Thyroid gland (tissue), 4 donors: ENCODE measurements at regions not wholly inside any gene's neighbourhood (a gene's known extent, or its start where the extent isn't known, plus 50 kb on each side); places are given as distances from the start of the nearest gene placed in this dataset.

ENCODE experiments used
- POLR2A ChIP-seq, 2 donors: fragments of 450-650 bp; IDR thresholded peaks; one replicate each; pipeline ENCODE4 v1.6.1; 2017; ENCODE audit warnings: antibody characterized with exemption in 2 of 2, mild to moderate bottlenecking in 2 of 2, moderate library complexity in 1 of 2
- TF ChIP-seq, protein P1 (sequence below), 6 experiments: fragments of 200-600 bp in 3 of 6; fragments of 450-650 bp in 3 of 6; sonication (generic) in 3 of 6; IDR thresholded peaks; one replicate each; pipeline ENCODE4 v1.5.1; 2016 to 2019; ENCODE audit warnings: antibody characterized with exemption in 6 of 6, mild to moderate bottlenecking in 2 of 6, inconsistent platforms in 1 of 6, moderate library complexity in 1 of 6

DNA sequence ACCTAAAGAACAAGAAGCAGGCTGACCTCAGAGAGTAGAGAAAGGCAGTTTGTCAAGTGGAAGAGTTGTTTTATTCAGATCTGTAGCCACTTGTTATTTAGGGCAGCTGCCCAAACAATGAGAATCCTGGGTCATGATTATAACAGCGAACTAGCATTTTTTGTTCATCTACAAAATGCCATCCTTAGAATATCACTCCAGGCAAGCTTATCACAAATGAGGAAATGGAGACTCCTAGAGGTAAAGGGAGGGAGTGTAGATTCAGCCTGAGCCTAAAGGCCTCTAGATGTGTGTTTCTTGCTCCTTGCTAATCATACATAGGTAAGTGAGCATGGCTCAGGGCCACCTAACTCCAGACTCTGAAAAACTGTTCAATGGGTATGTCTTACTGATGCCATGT lies 126.1 kb downstream of the HNMT start:
- TF ChIP-seq, protein P1, sequence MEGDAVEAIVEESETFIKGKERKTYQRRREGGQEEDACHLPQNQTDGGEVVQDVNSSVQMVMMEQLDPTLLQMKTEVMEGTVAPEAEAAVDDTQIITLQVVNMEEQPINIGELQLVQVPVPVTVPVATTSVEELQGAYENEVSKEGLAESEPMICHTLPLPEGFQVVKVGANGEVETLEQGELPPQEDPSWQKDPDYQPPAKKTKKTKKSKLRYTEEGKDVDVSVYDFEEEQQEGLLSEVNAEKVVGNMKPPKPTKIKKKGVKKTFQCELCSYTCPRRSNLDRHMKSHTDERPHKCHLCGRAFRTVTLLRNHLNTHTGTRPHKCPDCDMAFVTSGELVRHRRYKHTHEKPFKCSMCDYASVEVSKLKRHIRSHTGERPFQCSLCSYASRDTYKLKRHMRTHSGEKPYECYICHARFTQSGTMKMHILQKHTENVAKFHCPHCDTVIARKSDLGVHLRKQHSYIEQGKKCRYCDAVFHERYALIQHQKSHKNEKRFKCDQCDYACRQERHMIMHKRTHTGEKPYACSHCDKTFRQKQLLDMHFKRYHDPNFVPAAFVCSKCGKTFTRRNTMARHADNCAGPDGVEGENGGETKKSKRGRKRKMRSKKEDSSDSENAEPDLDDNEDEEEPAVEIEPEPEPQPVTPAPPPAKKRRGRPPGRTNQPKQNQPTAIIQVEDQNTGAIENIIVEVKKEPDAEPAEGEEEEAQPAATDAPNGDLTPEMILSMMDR (IDR thresholded peaks at IDR 0.05), result peak in 4 of 6 experiments; percentile 26 to 53 (median 36)
- TF ChIP-seq POLR2A (IDR thresholded peaks at IDR 0.05), result no peak
